SU-DHL-6 (cell line): ENCODE measurements at regions not wholly inside any gene's neighbourhood (a gene's known extent, or its start where the extent isn't known, plus 50 kb on each side); places are given as distances from the start of the nearest gene placed in this dataset.

Experiments
- H2AFZ ChIP-seq: fragments of 200-600 bp; sonication (generic); 2 replicates; pipeline ENCODE4 v1.6.1; 2014; ENCODE audit warnings: low read depth, mild to moderate bottlenecking, moderate library complexity, mixed read lengths, antibody characterized with exemption, low read length; ENCODE audit not compliant: severe bottlenecking
- H3F3A ChIP-seq: fragments of 200-600 bp; shearing (Covaris generic); 2 replicates; pipeline ENCODE4 v1.6.0; 2016; ENCODE audit warnings: antibody characterized with exemption, mild to moderate bottlenecking; ENCODE audit not compliant: insufficient read depth
- H3K27ac ChIP-seq: fragments of 200-600 bp; sonication (generic); 2 replicates; pipeline ENCODE4 v1.5.1; 2016; ENCODE audit warnings: low read depth, mild to moderate bottlenecking, low read length, moderate library complexity, mixed read lengths
- H3K27me3 ChIP-seq: fragments of 200-600 bp; sonication (generic), shearing (Covaris generic); 2 replicates; pipeline ENCODE4 v1.6.0; 2014; ENCODE audit warnings: mild to moderate bottlenecking, low read length
- H3K36me3 ChIP-seq: fragments of 200-600 bp; sonication (generic); 2 replicates; pipeline ENCODE4 v1.6.1; 2014; ENCODE audit warnings: mild to moderate bottlenecking, low read length, mixed read lengths
- H3K4me2 ChIP-seq: fragments of 300-600, 200-600 bp; shearing (Covaris generic), sonication (generic); 2 replicates; pipeline ENCODE4 v1.6.0; 2014; ENCODE audit warnings: low read length, low read depth, mild to moderate bottlenecking; ENCODE audit not compliant: poor library complexity, severe bottlenecking
- H3K4me3 ChIP-seq: fragments of 200-600 bp; sonication (generic); 2 replicates; pipeline ENCODE4 v1.5.1; 2014; ENCODE audit warnings: antibody characterized with exemption, low read length, mild to moderate bottlenecking, mixed read lengths; ENCODE audit not compliant: insufficient read depth, poor library complexity, severe bottlenecking
- H3K79me2 ChIP-seq: fragments of 200-600 bp; sonication (generic); 2 replicates; pipeline ENCODE4 v1.6.1; 2014; ENCODE audit warnings: mild to moderate bottlenecking, low read length, moderate library complexity; ENCODE audit not compliant: insufficient read depth
- H3K9ac ChIP-seq: fragments of 200-600 bp; sonication (generic); 2 replicates; pipeline ENCODE4 v1.7.0; 2014; ENCODE audit warnings: mild to moderate bottlenecking, low read length
- H3K9me2 ChIP-seq: fragments of 200-600 bp; sonication (generic); replicated peaks from 2 replicates; pipeline ENCODE4 v1.6.1; 2014; ENCODE audit warnings: low read length; ENCODE audit not compliant: insufficient read depth
- H3K9me3 ChIP-seq: fragments of 200-600 bp; sonication (generic); 2 replicates; pipeline ENCODE4 v1.6.1; 2014; ENCODE audit warnings: low read length, mixed read lengths; ENCODE audit not compliant: insufficient read depth
- H4K20me1 ChIP-seq: fragments of 200-600 bp; sonication (generic); 2 replicates; pipeline ENCODE4 v1.6.1; 2014; ENCODE audit warnings: low read depth, mild to moderate bottlenecking, antibody characterized with exemption, low read length, moderate library complexity, mixed read lengths
- CTCF ChIP-seq: fragments of 200-600 bp; sonication (generic); IDR thresholded peaks from one replicate; pipeline ENCODE4 v1.5.1; 2017; ENCODE audit warnings: antibody characterized with exemption, mild to moderate bottlenecking, low read length, moderate library complexity; ENCODE audit not compliant: insufficient read depth, poor library complexity, severe bottlenecking
- EZH2phosphoT487 ChIP-seq: fragments of 200-600 bp; sonication (generic), shearing (Covaris generic); conservative IDR thresholded peaks from 2 replicates; pipeline ENCODE4 v1.6.1; 2018; ENCODE audit warnings: mild to moderate bottlenecking, antibody characterized with exemption, low read length, moderate library complexity, mixed read lengths

GRCh38 chr5:107243220-107243579, 427.5 kb downstream of the EFNA5 start:
- no peaks in the 10 kb centered on the region for H3F3A ChIP-seq
- H4K20me1 ChIP-seq = no peaks in the 10 kb centered on the region
- H3K79me2 ChIP-seq = no peaks in the 10 kb centered on the region
- no peaks in the 10 kb centered on the region for H3K9me3 ChIP-seq
- H3K4me2 ChIP-seq = no peak overlapping the region
- H3K4me3 ChIP-seq = no peak overlapping the region
- no peaks in the 10 kb centered on the region for H3K9me2 ChIP-seq
- no peak overlapping the region for H2AFZ ChIP-seq
- no peaks in the 10 kb centered on the region for H3K36me3 ChIP-seq
- no peak overlapping the region for H3K9ac ChIP-seq
- H3K27me3 ChIP-seq = no peaks in the 10 kb centered on the region
- TF ChIP-seq EZH2phosphoT487 (no peak), CTCF (no peak)
- no peak overlapping the region for H3K27ac ChIP-seq

- no peaks in the 10 kb centered on the region for H3K9me2 ChIP-seq
- no peaks in the 10 kb centered on the region for H3F3A ChIP-seq
- H3K79me2 ChIP-seq = no peaks in the 10 kb centered on the region
- H3K9me3 ChIP-seq = no peaks in the 10 kb centered on the region
- no peaks in the 10 kb centered on the region for H4K20me1 ChIP-seq
- no peak overlapping the region for H3K4me2 ChIP-seq
- TF ChIP-seq CTCF = no peak
- TF ChIP-seq EZH2phosphoT487 = no peak
- H3K27me3 ChIP-seq = no peaks in the 10 kb centered on the region
- no peak overlapping the region for H3K27ac ChIP-seq
- no peak overlapping the region for H3K4me3 ChIP-seq
- no peak overlapping the region for H3K9ac ChIP-seq
- no peaks in the 10 kb centered on the region for H3K36me3 ChIP-seq
- H2AFZ ChIP-seq = no peak overlapping the region
These were observed 428.1 kb downstream of the EFNA5 start for GRCh38 chr5:107242411-107243219.

- TF ChIP-seq EZH2phosphoT487 = no peak
- no peak for TF ChIP-seq CTCF
- Histone ChIP-seq H3K9ac (no peak overlapping the region), H3K27me3 (no peaks in the 10 kb centered on the region), H3K27ac (no peak overlapping the region), H3K79me2 (no peaks in the 10 kb centered on the region), H4K20me1 (no peaks in the 10 kb centered on the region), H3K4me3 (no peak overlapping the region), H2AFZ (no peak overlapping the region), H3K4me2 (no peak overlapping the region), H3K36me3 (no peaks in the 10 kb centered on the region), H3K9me3 (no peaks in the 10 kb centered on the region), H3F3A (no peaks in the 10 kb centered on the region), H3K9me2 (no peaks in the 10 kb centered on the region)
These were observed 428.9 kb downstream of the EFNA5 start for GRCh38 chr5:107241841-107242240.
